Ectodermal cell (in vitro differentiated cells): ENCODE measurements at regions not wholly inside any gene's neighbourhood (a gene's known extent, or its start where the extent isn't known, plus 50 kb on each side); places are given as distances from the start of the nearest gene placed in this dataset.

Source experiments
- H3K27ac ChIP-seq: 2 replicates; pipeline ENCODE4 v1.7.0; 2013; ENCODE audit warnings: mild to moderate bottlenecking, low read depth, low read length; ENCODE audit not compliant: insufficient read depth, poor library complexity, severe bottlenecking
- H3K27me3 ChIP-seq: 2 replicates; pipeline ENCODE4 v1.7.0; 2013; ENCODE audit warnings: mild to moderate bottlenecking, low read length; ENCODE audit not compliant: insufficient read depth, control insufficient read depth, poor library complexity, severe bottlenecking
- H3K36me3 ChIP-seq: one replicate; pipeline ENCODE4 v1.7.0; 2013; ENCODE audit warnings: low read length; ENCODE audit not compliant: control insufficient read depth, insufficient read depth
- H3K4me1 ChIP-seq: one replicate; pipeline ENCODE4 v1.7.0; 2013; ENCODE audit warnings: low read length; ENCODE audit not compliant: control insufficient read depth, insufficient read depth
- H3K4me3 ChIP-seq: 2 replicates; pipeline ENCODE4 v1.7.0; 2013; ENCODE audit warnings: low read depth, low read length, control low read depth; ENCODE audit not compliant: insufficient read depth
- H3K9me3 ChIP-seq: 2 replicates; pipeline ENCODE4 v1.7.0; 2013; ENCODE audit warnings: mild to moderate bottlenecking, low read length, moderate library complexity; ENCODE audit not compliant: control insufficient read depth
- WGBS, 2 experiments: methylation state at CpG; one replicate each; pipeline ENCODE4 v1.1.7; 2013; ENCODE audit warnings: missing lambda C conversion rate in 2 of 2; 5-methylcytosine and 5-hydroxymethylcytosine counted together

GRCh38 chr3:56878074-56878473, 76.3 kb upstream of the ARHGEF3 start:
- Histone ChIP-seq H3K36me3 (no peaks in the 10 kb centered on the region), H3K27ac (no peak overlapping the region), H3K4me1 (peaks cover 4% of the 10 kb centered on the region), H3K27me3 (no peaks in the 10 kb centered on the region), H3K4me3 (no peak overlapping the region), H3K9me3 (no peaks in the 10 kb centered on the region)
- 62 to 71% methylated on average over 7 to 8 of the region's 8 CpGs for WGBS, 2 experiments

- WGBS, 2 experiments, result 0 to 13% methylated on average over 1 of the region's 3 CpGs
These were observed 75.2 kb upstream of the ARHGEF3 start for GRCh38 chr3:56876916-56877315.

GRCh38 chr3:56874269-56874668, 72.5 kb upstream of the ARHGEF3 start:
- H3K27ac ChIP-seq, result no peak overlapping the region
- 90 to 93% methylated on average over 4 of the region's 4 CpGs for WGBS, 2 experiments
- no peak overlapping the region for H3K4me3 ChIP-seq
- H3K9me3 ChIP-seq, result no peaks in the 10 kb centered on the region
- H3K4me1 ChIP-seq, result peaks cover 4% of the 10 kb centered on the region
- H3K27me3 ChIP-seq, result no peaks in the 10 kb centered on the region
- no peaks in the 10 kb centered on the region for H3K36me3 ChIP-seq

More at GRCh38 chr3:56876916-56877315, 75.2 kb upstream of the ARHGEF3 start:
- Histone ChIP-seq H3K27me3 (no peaks in the 10 kb centered on the region), H3K36me3 (no peaks in the 10 kb centered on the region), H3K4me1 (peaks cover 4% of the 10 kb centered on the region), H3K9me3 (no peaks in the 10 kb centered on the region), H3K27ac (no peak overlapping the region), H3K4me3 (no peak overlapping the region)

- Histone ChIP-seq H3K36me3 (no peaks in the 10 kb centered on the region), H3K27ac (no peak overlapping the region), H3K4me1 (no peaks in the 10 kb centered on the region), H3K27me3 (no peaks in the 10 kb centered on the region), H3K9me3 (no peaks in the 10 kb centered on the region), H3K4me3 (no peak overlapping the region)
- WGBS, 2 experiments, result 81 to 100% methylated on average over 1 of the region's 1 CpG
These were observed 68.7 kb upstream of the ARHGEF3 start for GRCh38 chr3:56870436-56870835.

GRCh38 chr3:56869157-56869889, 67.6 kb upstream of the ARHGEF3 start:
- no peaks in the 10 kb centered on the region for H3K27me3 ChIP-seq
- H3K9me3 ChIP-seq, result no peaks in the 10 kb centered on the region
- H3K4me1 ChIP-seq, result no peaks in the 10 kb centered on the region
- no peak overlapping the region for H3K4me3 ChIP-seq
- no peak overlapping the region for H3K27ac ChIP-seq
- 85% methylated on average over 6 of the region's 6 CpGs for WGBS, 2 experiments
- no peaks in the 10 kb centered on the region for H3K36me3 ChIP-seq

DNA sequence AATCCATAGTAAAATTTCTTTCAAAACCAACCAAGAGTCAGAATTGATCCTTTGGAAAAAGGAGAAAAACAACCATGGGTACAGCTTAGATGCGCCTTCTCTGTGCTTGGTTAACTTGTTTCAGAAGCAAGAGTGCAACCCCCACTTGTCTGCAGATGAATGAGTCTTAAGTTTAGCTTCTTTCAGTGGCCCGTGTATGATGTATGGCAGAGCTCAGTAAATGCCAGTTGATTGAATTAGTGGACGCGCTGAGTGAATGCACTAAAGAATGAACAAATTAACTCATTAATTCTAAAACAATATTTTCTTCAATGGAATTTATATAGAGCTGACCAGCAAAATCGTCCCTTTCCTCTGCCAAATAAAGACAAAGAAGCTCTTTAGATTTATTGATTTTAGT, 67.0 kb upstream of the ARHGEF3 start:
- Histone ChIP-seq H3K9me3 (no peaks in the 10 kb centered on the region), H3K36me3 (no peaks in the 10 kb centered on the region), H3K4me3 (no peak overlapping the region), H3K27me3 (no peaks in the 10 kb centered on the region), H3K27ac (no peak overlapping the region), H3K4me1 (no peaks in the 10 kb centered on the region)
- WGBS, 2 experiments, result 92 to 94% methylated on average over 3 to 5 of the region's 5 CpGs

- Histone ChIP-seq H3K27me3 (no peaks in the 10 kb centered on the region), H3K27ac (no peak overlapping the region), H3K4me1 (no peaks in the 10 kb centered on the region), H3K9me3 (no peaks in the 10 kb centered on the region), H3K36me3 (no peaks in the 10 kb centered on the region), H3K4me3 (no peak overlapping the region)
- 93% methylated on average over 4 of the region's 4 CpGs for WGBS, 2 experiments
These were observed 65.9 kb upstream of the ARHGEF3 start for GRCh38 chr3:56867671-56868070.

- Histone ChIP-seq H3K9me3 (no peaks in the 10 kb centered on the region), H3K4me3 (no peak overlapping the region), H3K27ac (no peak overlapping the region), H3K4me1 (no peaks in the 10 kb centered on the region), H3K36me3 (no peaks in the 10 kb centered on the region), H3K27me3 (no peaks in the 10 kb centered on the region)
- 91 to 93% methylated on average over 6 of the region's 6 CpGs for WGBS, 2 experiments
These were observed 63.3 kb upstream of the ARHGEF3 start for GRCh38 chr3:56864918-56865524.

DNA sequence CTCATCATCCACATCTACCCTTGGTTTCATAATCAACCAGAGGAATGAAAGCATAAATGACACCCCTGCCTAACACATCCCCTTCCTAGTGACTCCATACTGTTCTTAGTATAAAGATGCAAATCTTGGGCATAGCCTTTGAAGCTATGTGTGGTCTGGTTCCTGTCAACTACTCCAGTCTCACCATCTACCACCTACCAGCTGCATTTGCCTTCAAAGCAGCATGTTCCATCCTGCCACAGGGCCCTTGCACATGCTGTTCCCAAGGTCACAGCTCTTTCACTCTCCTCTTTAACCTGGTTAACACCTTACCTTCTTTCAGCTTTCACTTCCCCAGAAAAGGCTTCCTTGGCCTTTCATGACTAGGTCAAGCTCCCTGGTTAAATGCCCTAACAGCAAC, 62.3 kb upstream of the ARHGEF3 start:
- no peaks in the 10 kb centered on the region for H3K36me3 ChIP-seq

DNA sequence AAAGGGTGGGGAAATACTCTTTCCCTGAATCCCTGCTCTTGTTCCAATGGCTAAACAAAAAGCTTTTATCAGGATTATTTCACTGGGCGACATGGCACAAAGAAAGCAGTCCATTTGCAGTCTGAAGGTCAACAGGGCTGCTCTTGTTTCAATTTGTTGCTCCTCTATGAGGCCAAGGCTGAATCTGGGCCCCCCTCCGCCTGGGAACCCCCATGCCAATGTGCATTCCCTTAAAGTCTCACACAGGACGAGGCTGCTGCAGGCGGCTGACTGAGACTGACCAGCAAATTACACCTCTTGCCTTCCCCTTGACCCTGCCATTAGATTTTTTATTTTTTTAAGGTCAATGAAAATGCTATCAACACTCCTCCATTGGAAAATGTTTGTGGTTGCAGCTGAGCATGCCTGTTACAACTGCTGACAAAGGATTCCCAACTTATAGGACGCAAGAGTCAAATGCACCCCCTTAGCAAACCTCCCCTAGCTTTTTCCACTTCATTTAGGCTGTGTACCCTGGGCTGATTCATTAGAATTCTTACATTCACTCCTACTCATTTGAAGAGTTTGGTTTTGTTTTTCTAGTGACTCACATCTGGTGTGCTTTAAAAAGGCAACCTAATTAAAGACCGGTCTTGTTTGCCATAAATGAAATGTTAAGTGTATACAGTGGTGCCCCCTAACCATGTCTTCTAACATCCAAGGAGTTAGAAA, 60.8 kb upstream of the ARHGEF3 start:
- 87 to 89% methylated on average over 6 of the region's 6 CpGs for WGBS, 2 experiments

More for the DNA sequence above, 62.3 kb upstream of the ARHGEF3 start:
- Histone ChIP-seq H3K27ac (no peak overlapping the region), H3K4me3 (no peak overlapping the region), H3K27me3 (no peaks in the 10 kb centered on the region), H3K9me3 (no peaks in the 10 kb centered on the region), H3K4me1 (no peaks in the 10 kb centered on the region)

More for the DNA sequence above, 60.8 kb upstream of the ARHGEF3 start:
- Histone ChIP-seq H3K9me3 (no peaks in the 10 kb centered on the region), H3K4me1 (no peaks in the 10 kb centered on the region), H3K27ac (no peak overlapping the region), H3K27me3 (no peaks in the 10 kb centered on the region), H3K36me3 (no peaks in the 10 kb centered on the region), H3K4me3 (no peak overlapping the region)
